ENCODE measurements at regions not wholly inside any gene's neighbourhood (a gene's known extent, or its start where the extent isn't known, plus 50 kb on each side); places are given as distances from the start of the nearest gene placed in this dataset.
"Not testable (repeated sequence)": the region's sequence is repeated elsewhere in the genome, so short reads cannot be mapped to it uniquely, and the experiment has no call there.

DNA sequence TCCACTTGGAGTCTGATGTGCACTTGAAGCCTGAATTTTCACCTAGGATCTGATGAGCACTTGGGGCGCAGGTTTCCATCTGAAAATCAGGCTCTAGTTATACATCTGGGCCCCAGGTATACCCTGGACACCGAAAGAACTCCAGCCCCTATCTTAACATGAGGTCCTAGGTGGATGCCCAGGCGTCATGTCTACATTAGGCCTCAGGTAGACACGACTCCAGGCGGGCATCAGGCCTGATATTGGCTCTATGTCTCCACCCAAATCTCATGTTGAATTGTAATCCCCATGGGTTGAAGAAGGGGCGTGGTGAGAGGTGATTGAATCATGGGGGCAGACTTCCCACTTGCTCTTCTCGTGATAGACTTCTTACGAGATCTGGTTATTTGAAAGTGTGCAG lies 1488.1 kb upstream of the TPTE start:
- H3K4me2 ChIP-seq (ENCODE audit: extremely low read depth, insufficient read depth, low read length); DNase-seq (ENCODE audit: low read depth in 2 of 2); H3K9me3 ChIP-seq (ENCODE audit: control insufficient read depth, insufficient read depth, low read depth, low read length); H3K4me3 ChIP-seq (replicated peaks in 1 of 4; ENCODE audit: control extremely low read depth in 1 of 4, insufficient read depth in 1 of 4, low read depth in 3 of 4, low read length in 4 of 4); H3K4me1 ChIP-seq (ENCODE audit: control insufficient read depth, extremely low read depth, insufficient read depth, low read length); H2AFZ ChIP-seq (ENCODE audit: low read length); H3K36me3 ChIP-seq (ENCODE audit: control insufficient read depth, insufficient read depth, low read length); H3K9ac ChIP-seq (ENCODE audit: insufficient read depth, low read length); H4K20me1 ChIP-seq (ENCODE audit: control insufficient read depth, extremely low read depth, insufficient read depth, low read length); H3K27ac ChIP-seq (ENCODE audit: insufficient read depth, low read length); H3K27me3 ChIP-seq (ENCODE audit: control insufficient read depth, insufficient read depth, low read length); H3K79me2 ChIP-seq (ENCODE audit: control insufficient read depth, insufficient read depth, low read length): not testable (repeated sequence)

DNA sequence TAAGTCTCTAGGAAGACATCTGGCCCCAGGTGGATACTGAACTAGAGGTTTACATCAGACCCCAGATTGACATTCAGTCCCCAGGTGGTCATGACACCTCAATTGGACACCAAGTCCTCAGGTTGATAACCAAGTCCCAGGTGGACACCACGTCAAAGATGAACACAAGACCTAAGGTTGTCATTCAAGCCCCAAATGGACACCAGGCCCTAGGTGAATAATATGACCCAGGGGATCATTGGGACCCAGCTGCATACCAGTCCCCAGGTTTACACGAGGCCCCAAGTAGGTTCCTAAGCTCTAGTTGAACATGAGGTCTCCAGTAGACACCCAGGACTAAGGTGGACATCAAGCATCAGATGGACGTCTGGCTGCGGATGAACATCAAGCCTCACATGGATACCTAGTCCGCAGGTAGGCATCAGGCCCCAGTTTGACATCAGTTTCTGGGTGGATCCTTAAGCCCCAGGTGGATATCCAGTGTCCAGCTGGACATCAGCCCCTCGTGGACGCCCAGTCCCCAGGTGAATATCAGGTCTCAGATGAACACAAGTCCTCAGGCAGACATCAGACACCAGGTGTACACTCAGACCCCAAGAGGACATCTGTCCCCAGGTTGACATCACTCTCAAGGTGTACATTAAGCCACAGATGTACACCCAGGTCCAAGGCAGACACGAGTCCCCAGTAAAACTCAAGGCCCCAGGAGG lies 1486.7 kb upstream of the TPTE start:
- not testable (repeated sequence) for H3K36me3 ChIP-seq (ENCODE audit: control insufficient read depth, insufficient read depth, low read length); H3K79me2 ChIP-seq (ENCODE audit: control insufficient read depth, insufficient read depth, low read length); DNase-seq (ENCODE audit: low read depth in 2 of 2); H3K27me3 ChIP-seq (ENCODE audit: control insufficient read depth, insufficient read depth, low read length); H3K9ac ChIP-seq (ENCODE audit: insufficient read depth, low read length); H2AFZ ChIP-seq (ENCODE audit: low read length); H4K20me1 ChIP-seq (ENCODE audit: control insufficient read depth, extremely low read depth, insufficient read depth, low read length); H3K27ac ChIP-seq (ENCODE audit: insufficient read depth, low read length); H3K4me2 ChIP-seq (ENCODE audit: extremely low read depth, insufficient read depth, low read length); H3K9me3 ChIP-seq (ENCODE audit: control insufficient read depth, insufficient read depth, low read depth, low read length); H3K4me3 ChIP-seq (replicated peaks in 1 of 4; ENCODE audit: control extremely low read depth in 1 of 4, insufficient read depth in 1 of 4, low read depth in 3 of 4, low read length in 4 of 4); H3K4me1 ChIP-seq (ENCODE audit: control insufficient read depth, extremely low read depth, insufficient read depth, low read length)

DNA sequence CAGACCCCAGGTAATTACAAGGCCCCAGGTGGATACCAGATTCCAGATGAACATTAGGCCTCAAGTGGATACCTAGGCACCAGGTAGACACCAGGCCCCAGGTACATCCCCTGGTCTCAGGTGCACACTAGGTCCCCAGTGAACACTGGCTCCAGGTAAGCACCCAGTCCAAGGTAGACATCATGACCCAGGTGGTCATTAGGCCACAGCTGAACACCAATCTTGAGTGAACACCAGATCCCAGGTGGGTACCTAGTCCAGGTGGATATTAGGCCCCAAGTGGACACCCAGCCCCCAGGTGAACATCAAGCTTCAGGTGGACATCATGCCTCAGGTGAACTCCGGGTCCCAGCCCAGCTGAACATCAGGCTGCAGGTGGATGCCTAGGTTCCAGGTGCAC lies 1486.2 kb upstream of the TPTE start:
- H3K36me3 ChIP-seq (ENCODE audit: control insufficient read depth, insufficient read depth, low read length); DNase-seq (ENCODE audit: low read depth in 2 of 2); H3K9me3 ChIP-seq (ENCODE audit: control insufficient read depth, insufficient read depth, low read depth, low read length); H3K79me2 ChIP-seq (ENCODE audit: control insufficient read depth, insufficient read depth, low read length); H3K9ac ChIP-seq (ENCODE audit: insufficient read depth, low read length); H3K4me2 ChIP-seq (ENCODE audit: extremely low read depth, insufficient read depth, low read length); H3K27me3 ChIP-seq (ENCODE audit: control insufficient read depth, insufficient read depth, low read length); H4K20me1 ChIP-seq (ENCODE audit: control insufficient read depth, extremely low read depth, insufficient read depth, low read length); H3K4me3 ChIP-seq (replicated peaks in 1 of 4; ENCODE audit: control extremely low read depth in 1 of 4, insufficient read depth in 1 of 4, low read depth in 3 of 4, low read length in 4 of 4); H2AFZ ChIP-seq (ENCODE audit: low read length); H3K27ac ChIP-seq (ENCODE audit: insufficient read depth, low read length); H3K4me1 ChIP-seq (ENCODE audit: control insufficient read depth, extremely low read depth, insufficient read depth, low read length): not testable (repeated sequence)

DNA sequence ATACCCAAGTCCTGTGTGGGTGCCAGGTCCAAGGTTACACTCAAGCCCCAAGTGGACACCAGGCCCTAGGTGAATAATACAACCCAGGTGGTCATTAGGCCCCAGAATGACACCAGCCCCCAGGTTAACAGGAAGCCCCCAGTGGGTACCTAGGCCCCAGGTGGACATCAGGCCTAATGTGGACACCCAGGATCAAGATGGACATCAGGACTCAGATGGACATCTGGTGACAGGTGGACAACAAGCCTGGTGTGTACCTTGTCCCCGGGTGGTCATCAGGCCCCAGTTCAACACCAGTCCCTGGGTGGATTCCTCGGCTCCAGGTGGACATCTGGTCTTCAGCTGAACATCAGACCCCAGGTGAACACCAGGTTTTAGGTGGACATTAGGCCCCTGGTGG lies 1485.4 kb upstream of the TPTE start:
- not testable (repeated sequence) for H3K9ac ChIP-seq (ENCODE audit: insufficient read depth, low read length); H3K27ac ChIP-seq (ENCODE audit: insufficient read depth, low read length); H4K20me1 ChIP-seq (ENCODE audit: control insufficient read depth, extremely low read depth, insufficient read depth, low read length); H3K79me2 ChIP-seq (ENCODE audit: control insufficient read depth, insufficient read depth, low read length); DNase-seq (ENCODE audit: low read depth in 2 of 2); H3K4me1 ChIP-seq (ENCODE audit: control insufficient read depth, extremely low read depth, insufficient read depth, low read length); H3K36me3 ChIP-seq (ENCODE audit: control insufficient read depth, insufficient read depth, low read length); H3K4me2 ChIP-seq (ENCODE audit: extremely low read depth, insufficient read depth, low read length); H3K9me3 ChIP-seq (ENCODE audit: control insufficient read depth, insufficient read depth, low read depth, low read length); H3K27me3 ChIP-seq (ENCODE audit: control insufficient read depth, insufficient read depth, low read length); H3K4me3 ChIP-seq (replicated peaks in 1 of 4; ENCODE audit: control extremely low read depth in 1 of 4, insufficient read depth in 1 of 4, low read depth in 3 of 4, low read length in 4 of 4); H2AFZ ChIP-seq (ENCODE audit: low read length)

DNA sequence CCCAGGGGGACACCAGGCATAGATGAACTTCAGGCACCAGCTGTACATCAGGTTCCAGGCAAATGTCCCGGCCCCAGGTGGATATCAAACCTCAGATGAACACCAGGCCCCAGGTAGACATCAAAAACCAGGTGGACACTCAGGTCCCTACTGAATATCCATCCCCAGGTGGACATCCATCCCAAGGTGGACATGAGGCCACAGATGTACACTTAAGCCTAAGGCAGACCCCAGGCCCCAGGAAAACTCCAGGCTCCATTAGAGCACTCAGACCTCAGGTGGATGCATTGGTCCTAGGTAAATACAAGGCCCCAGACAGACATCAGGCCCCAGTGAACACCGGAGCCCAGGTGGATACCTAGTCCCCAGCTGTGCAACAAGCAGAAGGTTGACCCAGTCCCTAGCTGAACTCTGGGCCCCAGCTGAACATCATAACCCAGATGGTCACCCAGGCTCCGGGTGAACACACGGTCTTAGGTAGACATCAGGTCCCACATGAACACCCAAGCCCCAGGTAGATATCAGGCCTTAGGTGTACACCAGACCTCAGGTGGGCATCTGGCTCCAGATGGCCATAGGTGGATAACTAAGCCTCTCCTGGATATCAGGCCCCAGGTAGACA lies 1484.3 kb upstream of the TPTE start:
- H3K9me3 ChIP-seq (ENCODE audit: control insufficient read depth, insufficient read depth, low read depth, low read length); H3K4me2 ChIP-seq (ENCODE audit: extremely low read depth, insufficient read depth, low read length); H4K20me1 ChIP-seq (ENCODE audit: control insufficient read depth, extremely low read depth, insufficient read depth, low read length); DNase-seq (ENCODE audit: low read depth in 2 of 2); H3K79me2 ChIP-seq (ENCODE audit: control insufficient read depth, insufficient read depth, low read length); H3K4me1 ChIP-seq (ENCODE audit: control insufficient read depth, extremely low read depth, insufficient read depth, low read length); H3K27me3 ChIP-seq (ENCODE audit: control insufficient read depth, insufficient read depth, low read length); H3K4me3 ChIP-seq (replicated peaks in 1 of 4; ENCODE audit: control extremely low read depth in 1 of 4, insufficient read depth in 1 of 4, low read depth in 3 of 4, low read length in 4 of 4); H3K36me3 ChIP-seq (ENCODE audit: control insufficient read depth, insufficient read depth, low read length); H3K27ac ChIP-seq (ENCODE audit: insufficient read depth, low read length); H2AFZ ChIP-seq (ENCODE audit: low read length); H3K9ac ChIP-seq (ENCODE audit: insufficient read depth, low read length): not testable (repeated sequence)

DNA sequence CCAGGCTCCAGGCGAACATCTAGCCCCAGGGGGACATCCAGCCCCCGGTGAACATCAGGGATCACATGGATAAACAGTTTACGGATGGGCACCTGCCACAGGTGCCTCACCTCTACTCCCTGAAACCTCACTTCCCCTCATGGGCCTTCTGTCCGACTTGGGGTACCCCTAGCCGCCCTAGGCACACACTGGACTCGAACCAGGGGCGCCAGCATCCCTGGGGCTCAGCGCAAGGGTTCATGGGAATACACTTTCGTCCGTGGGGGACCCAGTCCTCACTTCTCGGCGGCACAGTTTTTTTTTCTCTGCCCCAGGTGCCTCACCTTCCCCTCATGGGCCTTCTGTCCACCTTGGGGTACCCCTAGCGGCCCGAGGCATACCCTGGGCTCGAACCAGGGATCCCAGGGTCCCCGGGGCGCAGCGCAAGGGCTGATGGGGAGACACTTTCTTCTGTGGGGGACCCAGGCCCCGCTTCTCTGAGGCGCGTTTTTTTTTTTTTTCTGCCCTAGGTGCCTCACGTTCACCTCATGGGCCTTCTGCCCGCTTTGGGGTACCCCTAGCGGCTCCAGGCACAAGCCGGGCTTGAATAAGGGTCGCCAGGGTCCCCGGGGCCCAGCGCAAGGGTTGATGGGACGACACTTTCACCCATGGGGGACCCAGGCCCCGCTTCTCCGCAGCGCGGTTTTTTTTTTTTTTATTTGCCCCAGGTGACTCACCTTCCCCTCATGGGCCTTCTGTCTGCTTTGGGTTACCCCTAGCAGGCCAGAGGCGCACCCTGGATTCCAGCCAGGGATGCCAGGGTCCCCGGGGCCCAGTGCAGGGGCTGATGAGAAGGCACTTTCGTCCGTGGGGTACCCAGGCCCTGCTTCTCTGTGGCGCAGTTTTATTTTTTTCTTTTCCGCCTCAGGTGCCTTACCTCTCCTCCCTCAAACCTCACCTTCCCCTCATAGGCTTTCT lies 1483.5 kb upstream of the TPTE start:
- not testable (repeated sequence) for H3K27ac ChIP-seq (ENCODE audit: insufficient read depth, low read length); DNase-seq (ENCODE audit: low read depth in 2 of 2); H3K4me3 ChIP-seq (replicated peaks in 1 of 4; ENCODE audit: control extremely low read depth in 1 of 4, insufficient read depth in 1 of 4, low read depth in 3 of 4, low read length in 4 of 4); H2AFZ ChIP-seq (ENCODE audit: low read length); H4K20me1 ChIP-seq (ENCODE audit: control insufficient read depth, extremely low read depth, insufficient read depth, low read length); H3K9ac ChIP-seq (ENCODE audit: insufficient read depth, low read length); H3K9me3 ChIP-seq (ENCODE audit: control insufficient read depth, insufficient read depth, low read depth, low read length); H3K27me3 ChIP-seq (ENCODE audit: control insufficient read depth, insufficient read depth, low read length); H3K79me2 ChIP-seq (ENCODE audit: control insufficient read depth, insufficient read depth, low read length); H3K4me1 ChIP-seq (ENCODE audit: control insufficient read depth, extremely low read depth, insufficient read depth, low read length); H3K36me3 ChIP-seq (ENCODE audit: control insufficient read depth, insufficient read depth, low read length); H3K4me2 ChIP-seq (ENCODE audit: extremely low read depth, insufficient read depth, low read length)
